Mammary epithelial cell (primary cell): ENCODE measurements at regions not wholly inside any gene's neighbourhood (a gene's known extent, or its start where the extent isn't known, plus 50 kb on each side); places are given as distances from the start of the nearest gene placed in this dataset.

Experiments used
- CTCF ChIP-seq, 2 donors: IDR thresholded peaks in 1 of 2; conservative IDR thresholded peaks in 1 of 2; 2 replicates each; pipeline ENCODE4 v1.5.1; 2011 to 2012; ENCODE audit warnings: inconsistent platforms in 2 of 2, low read length in 2 of 2, mild to moderate bottlenecking in 2 of 2, control low read depth in 1 of 2, low read depth in 1 of 2; ENCODE audit not compliant: insufficient read depth in 1 of 2; ENCODE audit errors: extremely low read depth in 1 of 2
- EZH2 ChIP-seq: IDR thresholded peaks from 2 replicates; pipeline ENCODE4 v1.6.1; 2012; ENCODE audit warnings: low read length, inconsistent platforms, borderline replicate concordance

- TF ChIP-seq EZH2 = no peak
- TF ChIP-seq CTCF (conservative IDR thresholded peaks at IDR 0.05 in 1 of 2, IDR thresholded peaks at IDR 0.05 in 1 of 2; ENCODE audit: extremely low read depth in 1 of 2, insufficient read depth in 1 of 2, low read depth in 1 of 2, low read length in 2 of 2) = no peak
Measured at GRCh38 chr2:60365556-60365955, 187.9 kb downstream of the BCL11A start.
